Hematopoietic multipotent progenitor cell treated with erythropoietin and hydrocortisone succinate and interleukin-3 and kit ligand, for 17 days (in vitro differentiated cells): ENCODE measurements at regions not wholly inside any gene's neighbourhood (a gene's known extent, or its start where the extent isn't known, plus 50 kb on each side); places are given as distances from the start of the nearest gene placed in this dataset.
A peak's percentile ranks its signal among the peaks of the same experiment; 100 is the strongest.
"Not testable (repeated sequence)": the region's sequence is repeated elsewhere in the genome, so short reads cannot be mapped to it uniquely, and the experiment has no call there.

Experiments
- DNase-seq: peaks from one replicate; pipeline ENCODE4 v3.0.0-alpha.2; 2015; ENCODE audit warnings: low spot score

DNA sequence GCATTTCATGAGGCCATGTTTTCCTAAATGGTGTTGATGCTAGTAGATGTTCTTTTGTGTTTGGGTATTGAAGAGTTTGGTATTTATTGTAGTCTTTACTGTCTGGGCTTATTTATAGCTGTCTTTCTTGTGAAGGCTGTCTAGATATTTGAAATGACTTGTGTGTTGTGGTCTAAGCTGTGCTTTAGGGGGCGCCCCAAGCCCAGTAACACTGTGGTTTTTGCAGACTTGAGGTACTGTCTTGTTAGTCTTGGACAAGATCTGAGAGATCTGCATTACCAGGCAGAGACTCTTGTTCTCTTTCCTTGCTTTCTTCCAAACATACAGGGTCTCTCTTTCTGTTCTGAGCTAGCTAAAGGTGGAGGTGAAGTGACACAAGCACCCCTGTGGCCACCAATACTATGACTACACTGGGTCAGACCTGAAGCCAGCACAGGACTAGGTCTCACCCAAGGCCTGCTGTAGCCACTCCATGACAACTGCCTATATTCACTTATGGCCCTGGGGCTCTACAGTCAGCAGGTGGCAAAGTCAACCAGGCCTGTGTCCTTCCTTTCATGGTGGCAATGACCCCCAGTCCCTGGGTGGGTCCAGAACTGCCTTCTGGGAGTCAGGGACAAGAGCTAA is 152.1 kb upstream of the TBC1D5 start:
- DNase-seq = no peak

DNA sequence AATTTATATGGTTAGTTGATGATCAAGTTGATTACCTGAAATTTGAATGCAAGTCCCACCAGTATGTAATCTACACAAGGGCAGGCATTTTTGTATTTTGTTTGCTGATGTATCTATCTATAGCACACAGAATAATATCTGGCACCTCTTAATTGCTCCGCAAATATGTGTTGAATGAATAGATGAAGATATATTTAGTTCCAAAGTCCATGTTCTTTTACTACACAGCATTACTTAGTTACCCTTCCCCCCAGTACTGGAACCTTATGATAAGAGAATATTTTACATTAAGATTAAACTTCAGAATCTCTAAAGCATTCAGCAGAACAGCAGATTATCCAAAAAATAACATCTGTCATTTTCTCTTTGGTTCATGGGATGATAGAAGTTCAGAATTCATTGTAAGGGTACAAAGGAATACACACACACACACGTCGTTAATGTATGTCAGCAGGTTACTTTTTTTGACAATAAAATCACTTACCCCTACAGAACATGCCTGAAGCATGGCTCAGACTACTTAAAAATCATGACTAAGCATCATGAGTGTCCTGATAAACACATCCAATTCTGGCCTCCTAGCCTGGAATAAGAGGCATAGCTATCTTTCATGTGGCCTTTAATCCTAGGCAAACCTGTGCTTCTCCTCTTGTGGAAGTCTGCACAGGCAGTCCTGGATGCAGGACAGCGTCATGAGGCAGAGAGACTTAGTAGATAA is 148.9 kb upstream of the TBC1D5 start:
- DNase-seq = no peak

DNA sequence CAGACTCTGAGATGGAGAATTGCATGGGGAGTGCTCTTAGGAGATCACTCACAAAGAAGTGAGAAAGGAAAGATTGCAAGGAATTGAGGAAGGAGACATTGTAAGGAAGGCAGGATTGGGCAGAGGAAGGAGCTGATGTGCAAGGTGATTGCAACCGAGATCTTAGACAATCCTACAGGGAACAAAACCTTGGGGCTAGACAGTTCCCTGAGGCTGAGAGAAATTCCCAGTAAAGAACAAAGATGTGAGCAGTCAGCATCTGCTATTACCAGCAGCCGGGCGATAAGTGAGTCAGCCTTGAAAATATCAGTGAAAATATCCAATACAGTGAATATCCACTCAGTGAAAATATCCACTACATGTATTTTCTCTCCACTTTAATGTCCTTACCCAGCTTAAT is 143.6 kb upstream of the TBC1D5 start:
- no peak for DNase-seq

DNA sequence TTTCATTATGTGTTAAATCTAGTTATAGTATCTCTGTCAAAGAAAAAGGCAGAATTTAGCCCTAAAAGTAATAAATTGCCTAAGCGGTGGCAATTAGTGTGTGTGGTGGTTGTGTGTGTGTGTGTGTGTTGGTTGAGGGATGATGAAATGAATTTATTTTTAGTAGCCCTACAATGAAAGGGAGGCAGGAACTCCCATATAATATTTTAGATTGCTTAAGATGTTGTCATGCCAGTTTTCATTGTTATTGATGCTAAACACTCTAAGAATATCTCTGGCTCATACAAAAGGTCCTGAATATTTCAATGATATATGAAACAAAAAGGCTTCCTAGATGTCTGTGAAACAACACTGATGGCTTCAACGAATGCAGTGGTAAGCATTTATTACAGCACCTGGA is 140.6 kb upstream of the TBC1D5 start:
- no peak for DNase-seq

DNA sequence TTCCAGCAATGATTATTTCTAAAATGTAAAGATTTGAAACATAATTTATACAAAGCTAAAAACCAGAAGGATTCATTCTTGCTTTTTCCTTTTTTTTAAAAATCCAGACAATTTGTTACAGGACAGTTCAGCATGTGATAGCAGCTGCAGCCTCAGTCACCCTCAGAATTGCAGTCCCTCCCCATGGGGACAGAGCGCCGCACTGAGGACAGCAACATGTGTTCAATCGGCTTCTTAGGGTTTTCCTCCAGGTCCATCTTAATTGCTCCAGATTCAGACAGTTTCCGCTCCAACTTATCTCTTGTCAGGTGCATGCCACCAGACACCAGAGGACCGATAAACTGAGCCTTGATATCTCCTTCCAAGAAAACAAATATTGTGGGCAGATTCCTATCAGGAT is 134.9 kb upstream of the TBC1D5 start:
- DNase-seq = no peak

DNA sequence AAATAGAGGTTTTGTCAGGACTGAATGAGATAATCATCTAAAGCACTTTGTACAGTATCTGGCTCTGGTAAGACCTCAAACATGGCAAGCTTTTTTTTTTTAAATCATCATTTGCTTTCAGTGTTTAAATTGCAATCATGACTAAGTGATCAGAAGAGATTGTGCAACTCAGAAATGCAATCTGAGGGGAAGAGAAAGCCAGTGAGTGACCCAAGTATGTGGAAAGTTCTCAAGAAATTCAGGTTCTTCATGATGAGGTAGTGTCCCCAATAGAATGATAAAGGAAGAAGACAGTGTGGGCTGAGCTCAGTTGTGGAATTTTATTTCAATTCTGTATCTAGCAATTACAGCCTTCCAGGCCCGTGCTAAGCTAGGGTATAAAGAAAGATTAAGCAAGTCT is 132.2 kb upstream of the TBC1D5 start:
- no peak for DNase-seq

DNA sequence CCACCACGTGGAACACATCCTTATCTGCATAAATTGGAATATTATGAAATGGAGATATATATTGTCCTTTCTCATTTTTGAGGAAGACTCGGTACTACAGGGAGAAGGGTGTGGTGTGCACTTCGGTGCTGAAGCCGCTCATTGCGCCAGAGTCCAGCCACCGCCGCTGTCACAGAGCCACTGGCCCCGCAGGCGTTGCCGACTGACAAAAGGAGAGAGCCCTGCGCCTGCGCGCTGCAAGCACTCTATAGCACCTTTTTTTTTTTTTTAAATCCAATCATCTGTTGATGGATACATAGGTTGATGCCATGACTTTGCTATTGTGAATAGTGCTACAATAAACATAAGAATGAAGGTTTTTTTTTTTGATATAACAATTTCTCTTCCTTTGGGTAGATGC is 130.0 kb upstream of the TBC1D5 start:
- no peak for DNase-seq

DNA sequence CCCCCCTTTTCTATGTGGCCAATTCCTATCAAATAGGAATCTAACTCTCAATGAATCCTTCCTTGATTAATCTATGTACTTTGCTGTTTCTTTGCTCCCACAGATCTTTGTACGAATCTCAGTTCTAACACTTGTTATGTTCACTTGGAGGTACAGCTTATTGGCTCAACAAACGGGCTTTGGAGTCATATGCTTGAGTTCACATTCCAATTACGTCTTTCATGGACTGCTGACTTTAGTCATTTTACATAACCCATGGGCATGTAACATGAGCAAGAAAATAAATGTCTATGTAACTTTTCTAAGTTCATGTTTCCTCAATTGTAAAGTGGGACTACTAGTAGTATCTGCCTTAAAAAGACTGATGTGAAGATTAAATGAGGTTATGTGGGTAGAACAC is 123.2 kb upstream of the TBC1D5 start:
- DNase-seq = no peak

DNA sequence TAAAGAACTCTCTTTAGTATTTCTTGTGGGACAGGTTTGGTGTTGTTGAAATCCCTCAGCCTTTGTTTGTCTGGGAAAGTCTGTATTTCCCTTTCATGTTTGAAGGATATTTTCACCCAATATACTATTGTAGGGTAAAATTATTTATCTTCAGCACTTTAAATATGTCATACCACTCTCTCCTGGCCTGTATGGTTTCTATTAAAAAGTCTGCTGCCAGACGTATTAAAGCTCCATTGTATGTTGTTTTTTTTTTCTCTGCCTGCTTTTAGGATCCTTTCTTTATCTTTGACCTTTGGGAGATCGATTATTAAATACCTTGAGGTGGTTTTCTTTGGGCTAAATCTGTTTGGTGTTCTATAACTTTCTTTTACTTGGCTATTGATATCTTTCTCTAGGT is 119.0 kb upstream of the TBC1D5 start:
- DNase-seq = no peak

DNA sequence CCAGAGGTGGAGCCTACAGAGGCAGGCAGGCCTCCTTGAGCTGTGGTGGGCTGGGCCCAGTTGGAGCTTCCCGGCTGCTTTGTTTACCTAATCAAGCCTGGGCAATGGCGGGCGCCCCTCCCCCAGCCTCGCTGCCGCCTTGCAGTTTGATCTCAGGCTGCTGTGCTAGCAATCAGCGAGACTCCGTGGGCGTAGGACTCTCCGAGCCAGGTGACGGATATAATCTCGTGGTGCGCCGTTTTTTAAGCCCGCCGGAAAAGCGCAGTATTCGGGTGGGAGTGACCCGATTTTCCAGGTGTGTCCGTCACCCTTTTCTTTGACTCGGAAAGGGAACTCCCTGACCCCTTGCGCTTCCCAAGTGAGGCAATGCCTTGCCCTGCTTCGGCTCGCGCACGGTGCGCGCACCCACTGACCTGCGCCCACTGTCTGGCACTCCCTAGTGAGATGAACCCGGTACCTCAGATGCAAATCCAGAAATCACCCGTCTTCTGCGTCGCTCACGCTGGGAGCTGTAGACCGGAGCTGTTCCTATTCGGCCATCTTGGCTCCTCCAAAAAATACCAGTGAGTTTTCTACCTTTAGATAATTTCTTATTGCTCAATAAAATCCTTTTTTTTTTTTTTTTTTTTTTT is 118.5 kb upstream of the TBC1D5 start:
- DNase-seq = not testable (repeated sequence)

DNA sequence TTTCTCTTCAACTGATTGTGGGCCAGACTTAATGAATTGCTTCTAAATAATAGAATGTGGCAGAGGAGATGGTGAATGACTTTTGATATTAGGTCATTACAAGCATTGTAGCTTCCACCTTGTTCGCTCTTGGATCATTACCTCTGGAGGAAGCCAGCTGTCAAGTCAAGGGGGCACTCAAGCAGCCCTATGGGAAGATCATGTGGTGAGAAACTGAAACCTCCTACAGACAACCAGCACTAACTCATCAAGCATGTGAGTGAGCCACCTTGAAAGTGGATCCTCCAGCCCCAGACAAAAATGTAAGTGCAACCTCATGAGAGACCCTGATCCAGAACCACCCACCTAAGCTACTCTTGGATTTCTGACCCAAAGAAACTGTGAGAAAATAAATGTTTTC is 109.8 kb upstream of the TBC1D5 start:
- no peak for DNase-seq

DNA sequence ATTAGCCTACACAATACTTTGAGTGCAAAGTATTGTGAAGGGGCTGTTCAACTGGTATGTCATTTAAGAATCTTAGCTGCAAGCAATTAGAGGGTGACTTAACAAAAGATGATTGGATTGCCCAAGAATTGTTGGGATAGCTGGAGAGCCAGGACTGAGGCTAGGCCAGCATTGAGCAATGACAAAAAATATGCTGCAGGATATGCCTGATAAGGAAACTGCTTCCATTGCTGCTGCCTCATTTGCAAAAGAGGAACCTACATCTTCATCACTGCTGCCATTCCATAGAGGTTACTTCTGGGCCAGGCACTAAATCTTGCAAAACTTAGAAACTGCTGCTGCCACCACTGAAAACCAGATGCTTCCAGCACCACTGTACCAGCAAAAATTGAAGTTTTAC is 108.0 kb upstream of the TBC1D5 start:
- no peak for DNase-seq

DNA sequence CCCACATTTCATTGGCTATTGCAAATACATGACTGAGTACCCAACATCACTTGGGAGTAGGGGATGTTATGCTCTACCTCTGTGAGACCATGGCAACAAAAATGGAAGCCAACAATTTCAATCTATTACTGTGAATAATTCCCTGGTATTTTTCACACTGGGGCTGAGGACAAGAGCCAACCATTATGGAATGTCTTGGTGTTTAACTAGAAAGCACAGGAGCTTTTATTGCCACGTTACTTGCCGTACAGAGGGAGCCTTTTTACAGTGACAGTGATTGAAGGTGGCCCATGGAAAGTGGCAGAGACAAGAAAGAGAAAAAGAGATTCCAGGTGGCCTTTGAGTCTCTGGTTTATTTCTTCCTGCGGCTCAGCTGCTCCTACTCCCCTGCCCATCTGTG is 105.7 kb upstream of the TBC1D5 start:
- DNase-seq = no peak

DNA sequence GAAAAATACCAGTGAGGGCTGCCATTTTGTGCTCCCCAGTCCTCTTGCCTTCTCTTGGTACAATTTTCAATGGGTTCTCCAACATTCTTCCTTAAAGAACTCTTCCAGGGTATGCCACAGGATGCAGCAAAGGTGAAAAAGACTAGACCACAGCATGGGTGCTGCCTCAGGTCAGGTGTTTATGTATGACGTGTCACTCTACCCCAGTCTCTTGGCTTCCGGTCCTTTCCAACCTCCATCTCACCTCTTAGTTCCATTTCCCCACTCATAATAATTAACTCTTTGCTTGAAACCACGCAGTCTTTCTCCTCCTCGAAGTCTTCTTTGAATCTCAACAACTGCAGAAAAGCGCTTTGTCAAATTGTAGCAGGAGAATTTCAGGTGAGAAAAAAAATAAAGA is 104.7 kb upstream of the TBC1D5 start:
- no peak for DNase-seq

DNA sequence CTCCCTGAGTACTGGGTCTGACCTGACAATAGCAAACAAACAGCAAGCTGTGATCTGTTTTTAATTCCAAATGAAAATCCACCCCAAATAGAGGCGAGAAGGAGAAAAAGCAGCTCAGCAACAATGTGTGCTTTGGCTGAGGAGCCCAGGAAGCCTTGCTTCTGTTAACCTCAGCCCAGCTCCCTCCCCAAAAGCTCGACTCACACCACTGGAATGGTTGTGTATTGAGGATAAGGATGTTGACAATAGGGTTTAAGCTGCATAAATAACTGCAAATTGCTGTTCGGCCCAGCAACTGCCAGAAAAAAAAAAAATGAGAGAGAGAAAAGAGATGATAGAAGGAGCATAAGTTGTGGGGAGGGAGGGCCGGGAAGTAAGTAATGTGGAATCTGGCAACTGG is 104.0 kb upstream of the TBC1D5 start:
- DNase-seq = no peak

DNA sequence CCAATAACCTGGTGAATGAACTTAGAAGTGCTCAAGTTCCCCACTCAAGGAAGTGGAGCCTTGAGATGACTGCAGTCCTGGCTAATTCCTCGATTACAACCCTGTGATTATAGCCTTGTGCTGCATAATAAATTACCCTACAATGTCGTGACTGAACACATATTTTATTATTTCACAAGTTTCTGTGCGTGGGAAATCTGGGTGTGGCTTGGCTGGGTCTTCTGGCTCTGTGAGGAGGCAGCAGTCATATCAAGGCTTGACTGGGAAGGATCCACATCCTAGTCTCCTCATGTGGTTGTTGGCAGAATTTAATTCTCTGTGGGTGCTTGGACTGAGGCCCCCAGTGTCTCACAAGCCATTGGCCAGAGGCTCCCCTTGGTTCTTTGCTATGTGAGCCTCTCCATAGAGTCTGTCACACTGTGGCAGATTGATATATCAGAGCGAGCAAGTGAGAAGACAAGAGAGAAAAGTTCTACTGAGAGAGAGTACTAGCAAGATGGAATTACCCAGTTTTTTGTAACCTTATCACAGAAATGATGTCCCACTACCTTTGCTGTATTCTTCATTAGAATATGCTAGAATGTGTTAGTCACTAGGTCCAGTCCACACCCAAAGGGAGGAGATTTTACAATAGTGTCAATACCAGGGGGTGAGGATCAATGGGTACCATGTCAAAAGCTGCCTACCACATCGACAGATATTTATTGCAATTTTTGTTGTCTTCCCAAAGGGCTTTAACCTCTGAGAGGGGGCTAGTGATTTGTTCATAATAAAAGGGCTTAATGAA is 102.8 kb upstream of the TBC1D5 start:
- no peak for DNase-seq

DNA sequence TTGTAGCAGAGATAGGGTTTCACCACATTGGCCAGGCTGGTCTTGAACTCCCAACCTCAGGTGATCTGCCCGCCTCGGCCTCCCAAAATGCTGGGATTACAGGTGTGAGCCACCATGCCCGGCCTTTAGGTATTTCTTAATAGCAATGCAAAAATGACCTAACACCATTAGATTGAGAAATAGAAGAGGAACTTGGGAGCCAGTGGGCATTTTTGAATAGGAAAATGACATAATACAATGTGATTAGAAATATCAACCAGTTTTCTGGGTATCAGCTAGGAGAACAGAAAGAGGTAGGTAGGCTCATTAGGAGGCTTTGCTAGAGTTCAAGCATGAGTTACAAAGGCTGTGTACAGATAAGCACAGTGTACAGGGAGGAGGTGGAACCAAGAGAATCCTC is 101.8 kb upstream of the TBC1D5 start:
- DNase-seq = no peak

DNA sequence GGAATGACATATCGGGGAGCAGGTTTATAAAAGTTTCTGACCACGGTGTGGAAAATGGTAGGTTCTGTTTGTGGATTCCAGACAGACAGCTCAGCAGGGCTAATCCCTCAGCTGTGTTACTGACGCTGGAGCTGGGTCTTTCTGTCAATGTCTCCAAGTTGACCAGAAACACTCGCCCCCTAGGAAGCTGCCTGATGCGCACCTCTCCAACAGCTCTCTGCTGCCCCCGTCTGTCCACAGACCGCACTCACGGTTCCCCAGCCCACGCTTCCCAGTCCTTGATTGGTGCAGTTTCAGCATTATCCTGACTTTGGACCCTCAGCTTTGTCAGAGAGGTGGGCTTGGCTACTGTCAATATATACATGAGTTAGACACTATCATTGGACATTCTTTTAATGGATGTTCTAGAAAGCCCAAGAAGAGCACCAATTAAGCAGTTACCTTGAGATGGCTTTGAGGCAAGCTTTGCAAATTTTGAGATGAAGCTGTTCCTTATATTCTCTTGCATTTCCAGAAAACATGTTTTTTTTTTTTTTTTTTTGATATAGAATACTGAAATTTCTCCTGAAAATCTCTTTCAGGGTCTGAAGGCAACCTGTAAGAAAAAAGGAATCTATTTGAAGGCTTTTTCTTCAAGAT is 98.9 kb upstream of the TBC1D5 start:
- peak; percentile 71 for DNase-seq

DNA sequence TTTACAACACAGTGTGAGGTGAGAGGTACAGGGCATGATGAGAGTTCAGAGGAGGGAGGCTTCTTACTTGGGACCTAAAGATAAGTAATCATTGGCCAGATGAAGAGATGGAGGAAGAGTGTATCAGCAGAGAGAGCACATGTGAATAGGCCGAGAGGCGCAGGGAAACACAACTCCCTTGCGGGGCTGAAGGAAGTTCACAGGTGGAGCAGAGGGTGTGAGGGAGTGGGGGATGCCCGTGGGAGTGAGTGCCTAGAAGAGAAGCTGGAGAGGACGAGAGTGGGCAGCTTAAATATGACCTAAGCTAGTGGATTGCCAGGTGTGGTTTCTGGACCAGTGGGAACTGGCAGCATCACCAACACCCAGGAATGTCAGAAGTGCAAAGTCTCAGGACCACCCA is 98.2 kb upstream of the TBC1D5 start:
- no peak for DNase-seq

DNA sequence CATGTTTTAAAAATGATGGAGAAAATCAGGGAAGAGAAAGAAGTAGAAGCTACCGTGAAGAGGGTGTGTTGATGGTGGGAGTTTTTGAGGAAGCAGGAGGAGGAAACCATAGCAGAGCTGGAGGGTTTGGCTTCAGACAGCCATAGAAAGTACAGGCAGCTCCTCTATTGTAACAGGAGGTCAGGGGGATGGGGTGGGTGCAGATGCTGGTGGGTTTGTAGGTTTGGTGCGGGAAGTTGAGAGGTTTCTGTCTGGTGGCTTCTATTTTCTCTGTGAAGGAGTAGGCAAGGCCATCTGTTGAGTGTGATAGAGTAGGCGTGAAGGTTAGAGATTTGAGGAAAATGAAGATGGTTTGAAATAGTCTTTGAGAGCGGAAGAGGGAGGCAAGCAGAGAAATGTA is 97.7 kb upstream of the TBC1D5 start:
- no peak for DNase-seq

DNA sequence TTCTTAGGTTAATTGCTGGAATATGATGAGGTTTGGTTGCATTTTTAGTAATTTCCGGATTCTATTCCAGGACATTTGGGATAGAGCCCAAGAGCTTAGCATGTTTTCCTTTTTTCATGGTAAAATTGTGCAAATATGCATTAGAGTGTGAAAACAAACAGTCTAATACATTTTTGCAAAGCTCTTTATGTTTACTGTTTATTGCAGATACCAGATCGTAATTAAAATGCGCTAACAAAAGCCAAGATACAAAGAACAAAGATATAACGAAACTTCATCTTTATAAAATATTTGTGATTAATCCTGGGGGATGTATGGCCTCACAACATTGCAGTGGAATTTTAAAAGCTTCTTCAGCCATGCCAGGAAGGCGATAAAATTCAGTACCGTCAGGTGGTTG is 94.5 kb upstream of the TBC1D5 start:
- no peak for DNase-seq

DNA sequence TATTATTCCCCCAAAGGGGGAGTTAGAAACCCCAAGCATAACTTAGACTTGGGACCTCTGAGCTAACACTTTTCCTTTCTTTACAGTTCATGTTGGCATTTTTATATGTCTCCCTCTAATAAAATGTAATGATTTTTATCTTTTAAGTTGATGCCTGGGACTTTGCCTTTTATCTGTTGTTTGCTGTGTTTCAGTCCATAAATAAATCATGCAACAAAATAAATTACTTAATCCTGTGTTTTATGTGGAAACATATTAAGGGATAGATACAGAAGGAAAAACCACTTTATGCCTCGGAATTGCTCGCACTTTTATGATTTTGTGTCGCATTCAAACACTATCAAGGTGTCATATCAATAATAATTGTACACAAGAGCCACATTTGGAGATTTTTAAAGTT is 93.7 kb upstream of the TBC1D5 start:
- no peak for DNase-seq
